ENCODE measurements at regions not wholly inside any gene's neighbourhood (a gene's known extent, or its start where the extent isn't known, plus 50 kb on each side); places are given as distances from the start of the nearest gene placed in this dataset.

GRCh38 chr9:80878556-80878955 lies 810.8 kb downstream of the TLE1 start:
- TF ChIP-seq POLR2AphosphoS2 (IDR thresholded peaks at IDR 0.05; ENCODE audit: low read depth, low read length), result no peak
- TF ChIP-seq RAD21 (IDR thresholded peaks at IDR 0.05; ENCODE audit: insufficient read depth, low read depth, low read length), result no peak
- TF ChIP-seq NR2C2 (IDR thresholded peaks at IDR 0.05; ENCODE audit: borderline replicate concordance, control insufficient read depth, insufficient read length, low read depth), result no peak
- no peak for TF ChIP-seq CTCF (IDR thresholded peaks at IDR 0.05 in 2 of 3, conservative IDR thresholded peaks at IDR 0.05 in 1 of 3; ENCODE audit: control insufficient read depth in 2 of 3, extremely low read depth in 1 of 3, insufficient read depth in 1 of 3, low read depth in 3 of 3, low read length in 3 of 3)
- no peak for TF ChIP-seq BRCA1 (IDR thresholded peaks at IDR 0.05; ENCODE audit: low read depth, low read length)
- no peak for TF ChIP-seq REST (IDR thresholded peaks at IDR 0.05; ENCODE audit: low read depth, low read length)
- no peak for TF ChIP-seq JUND (IDR thresholded peaks at IDR 0.05; ENCODE audit: low read depth, low read length)
- TF ChIP-seq HCFC1 (IDR thresholded peaks at IDR 0.05; ENCODE audit: low read length), result no peak
- TF ChIP-seq FOXK2 (IDR thresholded peaks at IDR 0.05), result no peak
- no peak for TF ChIP-seq ATF3 (IDR thresholded peaks at IDR 0.05; ENCODE audit: borderline replicate concordance, extremely low read depth, low read depth, low read length)
- no peak for TF ChIP-seq POLR2AphosphoS5 (IDR thresholded peaks at IDR 0.05; ENCODE audit: low read length)
- no peak for TF ChIP-seq CEBPB (IDR thresholded peaks at IDR 0.05; ENCODE audit: borderline replicate concordance in 1 of 2, low read depth in 2 of 2, low read length in 2 of 2)
- TF ChIP-seq NFYB (IDR thresholded peaks at IDR 0.05; ENCODE audit: insufficient read depth, low read depth, low read length), result no peak

Measured in GM12878 (cell line).